Fibroblast of villous mesenchyme (primary cell): ENCODE measurements at regions not wholly inside any gene's neighbourhood (a gene's known extent, or its start where the extent isn't known, plus 50 kb on each side); places are given as distances from the start of the nearest gene placed in this dataset.
"Not testable (repeated sequence)": the region's sequence is repeated elsewhere in the genome, so short reads cannot be mapped to it uniquely, and the experiment has no call there.

ENCODE experiments used
- DNase-seq: peaks from one replicate; pipeline ENCODE4 v3.0.0-alpha.2; 2010; ENCODE audit warnings: low read depth
- H3K4me3 ChIP-seq: 2 replicates; pipeline ENCODE4 v1.5.1; 2011; ENCODE audit warnings: low read depth, mild to moderate bottlenecking, low read length
- CTCF ChIP-seq: IDR thresholded peaks from 2 replicates; pipeline ENCODE4 v1.5.1; 2012; ENCODE audit warnings: low read depth, mild to moderate bottlenecking, low read length; ENCODE audit not compliant: insufficient read depth

- DNase-seq: no peak
- no peak overlapping the region for H3K4me3 ChIP-seq
- TF ChIP-seq CTCF: no peak
These were observed 68.5 kb upstream of the NUDT6 start for GRCh38 chr4:122990891-122991290.

GRCh38 chr4:122992057-122992456 is 69.7 kb upstream of the NUDT6 start:
- DNase-seq: no peak
- TF ChIP-seq CTCF: no peak
- H3K4me3 ChIP-seq: no peak overlapping the region

DNA sequence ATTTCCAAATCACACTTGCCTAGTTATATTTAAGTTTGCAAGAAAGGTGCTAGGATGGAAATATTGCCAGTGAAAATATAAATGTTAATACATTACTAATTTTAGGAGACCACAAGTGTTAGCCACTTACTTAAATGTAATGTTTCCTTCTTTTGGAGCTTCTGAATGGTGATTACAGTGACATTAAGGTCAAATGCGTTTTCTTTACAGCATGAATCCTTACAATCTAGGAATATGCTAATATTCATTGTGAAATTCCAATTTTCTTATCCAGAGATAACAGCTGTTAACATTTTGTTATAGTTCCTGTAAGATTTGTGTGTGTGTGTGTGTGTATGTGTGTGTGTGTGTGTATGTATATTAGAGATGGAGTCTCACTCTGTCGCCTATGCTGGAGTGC is 70.2 kb upstream of the NUDT6 start:
- TF ChIP-seq CTCF: no peak
- no peak overlapping the region for H3K4me3 ChIP-seq
- DNase-seq: no peak

DNA sequence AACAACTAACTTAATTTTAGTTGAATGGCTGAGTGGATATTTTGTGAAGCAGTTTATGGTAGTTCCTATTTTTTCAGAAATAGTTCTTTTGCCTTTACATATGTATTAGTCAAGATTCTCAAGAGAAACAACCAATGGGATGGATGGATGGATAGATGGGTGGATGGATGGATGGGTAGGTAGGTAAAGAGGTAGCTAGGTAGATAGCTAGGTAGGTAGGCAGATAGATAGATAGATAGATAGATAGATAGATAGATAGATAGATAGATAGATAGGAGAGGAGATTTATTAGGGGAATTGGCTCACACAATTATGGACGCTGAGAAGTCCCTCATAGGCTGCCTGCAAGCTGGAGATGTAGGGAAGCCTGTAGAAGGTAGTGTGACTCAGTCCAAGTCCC is 74.0 kb upstream of the NUDT6 start:
- no peak for TF ChIP-seq CTCF
- no peak for DNase-seq
- no peak overlapping the region for H3K4me3 ChIP-seq

- no peak overlapping the region for H3K4me3 ChIP-seq
- no peak for TF ChIP-seq CTCF
- peak; percentile 32 for DNase-seq
These were observed 75.2 kb upstream of the NUDT6 start for GRCh38 chr4:122997463-122998101.

- not testable (repeated sequence) for DNase-seq
These were observed 81.7 kb upstream of the NUDT6 start for GRCh38 chr4:123004079-123004478.

GRCh38 chr4:123005126-123005525 is 82.7 kb upstream of the NUDT6 start:
- DNase-seq, H3K4me3 ChIP-seq: not testable (repeated sequence)

More at GRCh38 chr4:123004079-123004478, 81.7 kb upstream of the NUDT6 start:
- H3K4me3 ChIP-seq: not testable (repeated sequence)

- TF ChIP-seq CTCF: no peak
- no peak for DNase-seq
- H3K4me3 ChIP-seq: no peak overlapping the region
These were observed 85.3 kb upstream of the NUDT6 start for GRCh38 chr4:123007679-123008078.

DNA sequence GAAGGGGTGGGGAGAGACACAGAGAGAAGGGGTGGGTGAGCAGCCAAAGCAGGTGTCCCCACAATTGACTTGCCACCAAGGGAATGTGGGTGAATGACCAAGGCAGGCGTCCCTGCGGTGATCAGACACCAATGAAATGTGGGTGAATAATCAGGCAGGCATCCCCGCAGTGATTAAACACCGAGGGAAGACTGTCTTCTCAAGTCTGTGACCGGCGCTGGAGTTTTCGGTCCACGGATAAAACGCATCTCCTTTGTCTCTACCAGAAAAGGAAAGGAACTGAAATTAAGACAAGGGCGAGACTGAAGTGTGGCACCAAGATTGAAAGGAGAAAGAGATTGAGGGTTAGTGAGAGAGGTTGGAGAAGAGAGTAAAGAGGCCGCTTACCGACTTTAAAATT is 90.0 kb upstream of the NUDT6 start:
- not testable (repeated sequence) for H3K4me3 ChIP-seq, DNase-seq
